OCI-LY3 (cell line): ENCODE measurements at regions not wholly inside any gene's neighbourhood (a gene's known extent, or its start where the extent isn't known, plus 50 kb on each side); places are given as distances from the start of the nearest gene placed in this dataset.
"Not testable (repeated sequence)": the region's sequence is repeated elsewhere in the genome, so short reads cannot be mapped to it uniquely, and the experiment has no call there.

Source experiments
- CTCF ChIP-seq: fragments of 200-600, 300-600 bp; sonication (generic); IDR thresholded peaks from 2 replicates; pipeline ENCODE4 v1.5.1; 2014; ENCODE audit warnings: antibody characterized with exemption, low read length, low read depth
- EZH2phosphoT487 ChIP-seq: fragments of 200-600 bp; shearing (Covaris generic); IDR thresholded peaks from 2 replicates; pipeline ENCODE4 v1.6.1; 2018; ENCODE audit warnings: antibody characterized with exemption, mixed run types, low read depth

GRCh38 chr22:23437107-23437395, 143.0 kb downstream of the IGLL1 start:
- not testable (repeated sequence) for TF ChIP-seq CTCF, EZH2phosphoT487
